GM12864 (cell line): ENCODE measurements at regions not wholly inside any gene's neighbourhood (a gene's known extent, or its start where the extent isn't known, plus 50 kb on each side); places are given as distances from the start of the nearest gene placed in this dataset.

Source experiments
- DNase-seq: peaks from one replicate; pipeline ENCODE4 v3.0.0-alpha.2; 2011; ENCODE audit warnings: low read depth
- H3K4me3 ChIP-seq: 2 replicates; pipeline ENCODE4 v1.5.1; 2011; ENCODE audit warnings: mild to moderate bottlenecking, low read depth, low read length, control low read depth
- TF ChIP-seq, protein P1 (sequence below): IDR thresholded peaks from 2 replicates; pipeline ENCODE4 v1.5.1; 2011; ENCODE audit warnings: low read depth, mild to moderate bottlenecking, moderate library complexity, low read length, control low read depth, inconsistent platforms; ENCODE audit errors: missing control alignments

DNA sequence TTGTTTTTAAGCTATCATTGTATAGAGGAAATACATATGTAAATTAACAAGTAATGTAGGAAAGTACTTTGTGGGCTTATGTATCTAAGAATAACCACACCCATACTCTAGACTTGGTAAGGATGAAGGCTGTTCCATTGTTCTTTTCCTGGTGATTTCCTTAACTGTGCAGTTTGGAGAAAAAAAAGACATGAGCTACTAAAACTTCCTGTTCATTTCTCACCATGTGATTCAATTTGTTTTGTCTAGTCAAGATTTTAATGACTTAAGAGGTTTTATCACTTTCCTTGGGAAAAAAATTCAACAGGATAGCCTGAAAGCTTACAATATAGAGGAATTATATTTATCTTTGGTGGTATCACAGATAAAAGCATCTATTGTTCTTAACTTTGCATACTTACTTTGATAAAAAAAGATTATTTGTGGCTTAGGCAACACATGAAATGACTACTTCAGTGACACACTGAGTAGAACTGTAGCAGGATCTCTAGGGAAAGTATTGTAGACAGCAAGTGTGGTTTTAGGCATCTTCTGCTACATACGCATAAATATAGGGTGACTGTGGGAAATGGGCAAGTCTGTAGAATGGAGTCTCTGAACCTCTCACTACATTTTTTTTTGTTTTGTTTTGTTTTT lies 80.3 kb downstream of the GJA1 start:
- H3K4me3 ChIP-seq: no peak overlapping the region
- TF ChIP-seq, protein P1, sequence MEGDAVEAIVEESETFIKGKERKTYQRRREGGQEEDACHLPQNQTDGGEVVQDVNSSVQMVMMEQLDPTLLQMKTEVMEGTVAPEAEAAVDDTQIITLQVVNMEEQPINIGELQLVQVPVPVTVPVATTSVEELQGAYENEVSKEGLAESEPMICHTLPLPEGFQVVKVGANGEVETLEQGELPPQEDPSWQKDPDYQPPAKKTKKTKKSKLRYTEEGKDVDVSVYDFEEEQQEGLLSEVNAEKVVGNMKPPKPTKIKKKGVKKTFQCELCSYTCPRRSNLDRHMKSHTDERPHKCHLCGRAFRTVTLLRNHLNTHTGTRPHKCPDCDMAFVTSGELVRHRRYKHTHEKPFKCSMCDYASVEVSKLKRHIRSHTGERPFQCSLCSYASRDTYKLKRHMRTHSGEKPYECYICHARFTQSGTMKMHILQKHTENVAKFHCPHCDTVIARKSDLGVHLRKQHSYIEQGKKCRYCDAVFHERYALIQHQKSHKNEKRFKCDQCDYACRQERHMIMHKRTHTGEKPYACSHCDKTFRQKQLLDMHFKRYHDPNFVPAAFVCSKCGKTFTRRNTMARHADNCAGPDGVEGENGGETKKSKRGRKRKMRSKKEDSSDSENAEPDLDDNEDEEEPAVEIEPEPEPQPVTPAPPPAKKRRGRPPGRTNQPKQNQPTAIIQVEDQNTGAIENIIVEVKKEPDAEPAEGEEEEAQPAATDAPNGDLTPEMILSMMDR: no peak
- no peak for DNase-seq

DNA sequence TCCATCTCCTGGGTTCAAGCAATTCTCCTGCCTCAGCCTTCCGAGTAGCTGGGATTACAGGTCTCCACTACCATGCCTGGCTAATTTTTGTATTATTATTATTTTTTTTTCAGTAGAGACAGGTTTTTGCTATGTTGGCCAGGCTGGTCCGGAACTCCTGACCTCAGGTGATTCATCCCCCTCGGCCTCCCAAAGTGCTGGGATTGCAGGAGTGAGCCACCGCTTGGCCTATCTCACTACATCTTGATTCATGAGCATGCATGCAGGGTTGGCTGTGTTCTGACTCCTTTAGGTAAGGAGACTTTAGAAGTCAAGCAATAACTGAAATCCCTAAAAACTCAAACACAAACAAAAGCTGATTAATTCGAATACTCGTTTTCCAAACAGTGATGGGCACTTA lies 80.9 kb downstream of the GJA1 start:
- no peak overlapping the region for H3K4me3 ChIP-seq
- TF ChIP-seq, protein P1: no peak
- DNase-seq: no peak

DNA sequence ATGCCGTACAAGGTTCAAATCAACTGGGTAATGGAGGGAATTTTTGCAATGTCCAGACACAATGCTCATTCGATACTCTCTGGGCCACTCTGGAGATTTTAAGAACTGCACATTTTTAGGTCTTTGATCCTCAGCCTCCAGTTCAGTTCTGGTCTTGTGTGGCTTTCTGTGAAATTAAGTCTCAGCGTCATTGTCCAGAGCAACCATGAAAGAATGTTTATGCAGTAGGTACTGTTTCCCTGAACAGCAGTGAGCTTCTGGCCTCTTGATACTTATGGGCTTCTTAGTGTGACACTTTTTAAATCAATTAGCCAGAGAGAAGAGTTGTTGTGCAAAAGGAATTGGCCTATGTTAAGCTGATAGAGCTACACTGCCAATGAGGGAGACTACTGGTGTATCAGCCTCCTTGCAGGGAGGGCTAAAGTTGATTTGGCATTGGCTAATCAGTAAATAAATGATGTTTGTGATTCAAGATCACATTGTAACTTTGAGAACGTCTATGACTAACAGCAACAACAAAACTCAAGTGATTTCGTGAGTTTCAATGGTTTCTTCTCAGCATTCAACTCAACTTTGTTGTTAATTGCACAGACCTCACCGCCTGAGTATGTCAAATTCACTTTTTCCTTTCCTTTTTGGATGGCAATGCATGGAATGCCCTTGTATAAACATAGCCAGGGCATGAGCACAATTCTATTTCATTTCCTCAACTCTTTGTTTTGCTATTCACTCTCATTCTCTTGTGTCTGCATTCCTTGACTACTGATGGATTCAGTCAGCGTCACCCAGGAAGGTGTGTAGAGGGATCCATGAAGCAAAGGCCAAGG lies 85.1 kb downstream of the GJA1 start:
- H3K4me3 ChIP-seq: no peak overlapping the region
- no peak for DNase-seq
- TF ChIP-seq, protein P1: no peak

DNA sequence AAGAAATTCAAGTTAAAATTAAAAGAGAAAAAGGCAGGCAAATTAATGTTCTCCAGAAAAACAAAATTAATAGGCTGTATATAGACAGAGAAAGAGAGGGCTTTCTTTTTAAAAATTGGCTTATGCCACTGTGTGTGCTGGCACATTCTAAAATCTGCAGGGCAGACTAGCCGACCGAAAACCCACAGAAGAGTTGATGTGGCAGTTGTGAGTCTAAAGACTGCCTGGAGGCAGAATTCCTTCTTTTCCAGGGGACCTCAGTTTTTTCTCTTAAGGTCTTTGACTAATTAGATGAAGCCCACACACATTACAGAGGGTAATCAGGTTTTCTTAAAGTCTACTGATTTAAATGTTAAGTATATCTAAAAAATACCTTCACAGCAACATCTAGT lies 85.7 kb downstream of the GJA1 start:
- H3K4me3 ChIP-seq: no peak overlapping the region
- TF ChIP-seq, protein P1: no peak
- no peak for DNase-seq

DNA sequence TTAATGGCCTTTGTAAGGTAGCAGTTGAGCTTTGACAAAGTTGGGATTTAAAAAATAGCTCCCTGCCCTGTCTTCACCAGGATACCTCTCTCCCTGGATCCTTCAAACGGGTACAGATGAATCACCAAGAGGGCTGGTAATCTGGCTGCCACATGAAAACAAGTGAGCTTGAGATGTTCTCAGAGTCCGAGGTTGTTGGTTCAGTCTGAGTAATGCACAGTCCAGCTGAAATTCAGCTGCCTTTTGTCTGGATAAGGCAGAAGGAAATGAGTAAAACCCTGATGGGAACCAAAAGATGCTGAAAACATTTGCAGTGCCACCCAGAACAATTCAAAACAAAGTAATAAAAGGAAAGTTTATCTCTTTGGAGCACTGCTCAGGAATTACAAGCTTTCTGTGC lies 86.8 kb downstream of the GJA1 start:
- TF ChIP-seq, protein P1: no peak
- DNase-seq: no peak
- no peak overlapping the region for H3K4me3 ChIP-seq

DNA sequence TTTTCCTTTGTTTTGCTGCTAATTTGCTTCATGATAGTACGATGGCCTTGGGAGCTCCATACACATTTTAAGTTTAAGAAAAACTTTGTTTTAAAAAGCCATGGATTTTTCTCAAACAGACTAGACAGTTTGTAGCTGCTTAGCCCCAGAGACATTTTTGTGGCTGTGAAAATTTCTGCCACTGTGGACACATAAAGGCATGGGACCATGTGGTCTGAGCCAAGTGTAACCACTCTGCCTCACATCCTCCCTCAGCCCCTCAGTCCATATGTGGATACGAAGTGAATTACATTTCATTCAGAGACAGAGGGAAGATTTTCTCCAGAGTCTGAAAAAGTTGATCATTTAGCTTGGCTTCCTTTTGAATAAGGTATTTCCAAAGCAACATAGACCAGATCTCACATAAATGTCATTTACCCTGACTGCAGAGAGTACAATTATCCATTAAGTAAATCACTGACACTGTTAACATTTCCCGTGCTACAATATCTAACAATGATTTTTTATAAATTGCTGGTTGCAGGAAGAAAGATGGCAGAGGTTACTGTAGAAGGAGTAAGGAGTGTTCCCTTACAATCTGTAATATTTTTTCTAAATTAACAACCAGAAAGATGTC lies 87.4 kb downstream of the GJA1 start:
- no peak for DNase-seq
- TF ChIP-seq, protein P1: no peak
- no peak overlapping the region for H3K4me3 ChIP-seq
